HG03442 (cell line): ENCODE measurements at regions not wholly inside any gene's neighbourhood (a gene's known extent, or its start where the extent isn't known, plus 50 kb on each side); places are given as distances from the start of the nearest gene placed in this dataset.

Experiments
- ATAC-seq: cut with Tn5 transposase; IDR thresholded peaks from one replicate; pipeline ENCODE4 v1.9.1; 2021; ENCODE audit warnings: mild to moderate bottlenecking, moderate library complexity; ENCODE audit not compliant: unreplicated experiment

DNA sequence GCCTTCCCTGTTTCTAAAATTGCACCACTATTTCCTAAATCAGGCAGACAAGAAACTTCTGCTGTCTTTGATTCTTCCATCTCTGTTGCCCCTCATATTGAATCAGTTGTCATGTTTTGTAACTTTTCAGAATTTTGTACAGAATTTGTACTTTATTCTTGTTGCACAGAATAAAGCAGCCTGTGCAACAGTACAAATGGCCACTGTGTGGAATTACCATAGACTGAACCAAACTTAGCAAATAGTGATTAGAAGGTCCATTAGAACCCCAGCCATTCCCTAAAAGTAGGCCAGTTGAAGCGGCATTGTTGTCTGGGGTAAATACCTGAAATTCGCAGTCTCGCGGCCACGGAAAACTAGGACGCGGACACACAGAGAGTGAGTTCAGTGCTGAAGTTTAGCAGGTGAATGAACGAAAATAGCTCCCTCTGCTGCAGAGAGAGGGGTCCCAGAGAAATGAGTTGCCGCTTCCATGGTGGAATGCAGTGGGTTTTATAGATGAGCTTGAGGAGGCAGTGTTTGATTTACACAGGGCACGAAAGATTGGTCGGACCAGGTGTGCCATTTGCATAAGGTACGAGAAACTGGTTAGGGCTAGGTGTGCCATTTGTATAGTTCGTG is 71.8 kb downstream of the C4orf33 start:
- ATAC-seq: no peak

DNA sequence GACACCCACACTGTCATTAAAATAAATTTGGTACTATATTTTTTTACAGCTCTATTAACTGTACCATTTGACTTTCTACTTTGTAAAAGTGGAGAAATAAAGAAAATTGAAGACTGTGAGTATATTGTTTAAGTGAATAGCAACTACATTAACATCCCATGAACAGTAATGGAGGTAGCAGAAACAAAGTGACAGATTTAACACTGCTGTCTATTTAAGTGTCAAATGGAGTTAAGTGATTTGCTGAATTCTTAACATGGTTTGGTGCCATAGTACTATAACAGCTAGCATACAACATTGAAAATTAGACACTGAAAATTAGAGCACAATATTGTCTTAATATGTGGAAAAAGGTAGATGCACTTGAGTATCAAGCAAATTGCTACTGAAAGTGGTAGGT is 76.2 kb downstream of the C4orf33 start:
- ATAC-seq: no peak

DNA sequence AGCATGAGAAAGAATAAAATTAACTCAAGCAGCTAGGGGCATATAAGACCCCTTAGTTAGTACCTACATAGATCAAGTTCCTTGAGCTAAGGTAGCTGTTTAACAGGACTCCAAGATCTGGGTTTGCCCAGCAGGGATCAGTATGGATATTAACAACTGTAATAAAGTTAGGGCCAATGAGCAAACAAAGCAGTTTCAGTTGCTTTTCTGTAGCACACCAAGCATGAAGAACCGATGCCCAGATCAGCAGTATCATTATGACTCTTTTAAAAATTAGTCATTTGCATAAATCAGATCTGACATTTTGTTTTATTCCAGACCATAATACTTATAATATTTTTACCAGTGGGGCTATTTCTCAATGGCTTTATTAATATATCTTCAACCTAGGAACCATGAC is 80.9 kb downstream of the C4orf33 start:
- no peak for ATAC-seq

DNA sequence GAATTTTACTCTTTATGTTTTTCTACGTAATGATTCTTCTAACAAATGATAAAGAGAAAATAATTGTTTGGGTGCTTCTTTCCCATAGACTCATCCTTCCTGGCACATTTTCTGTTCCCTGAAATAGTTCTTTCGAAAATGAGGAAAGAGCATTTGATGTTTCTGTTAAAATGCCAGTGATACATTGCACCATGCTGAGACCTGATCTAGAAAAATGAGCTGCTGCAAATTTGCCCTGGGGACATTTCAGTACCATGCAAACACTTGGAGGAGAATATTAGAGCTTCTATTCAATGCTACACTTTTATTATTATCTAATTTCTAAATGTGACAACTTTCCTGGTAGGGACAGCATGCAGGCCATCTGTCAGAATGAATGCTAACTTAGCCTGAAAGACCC is 83.3 kb downstream of the C4orf33 start:
- no peak for ATAC-seq

DNA sequence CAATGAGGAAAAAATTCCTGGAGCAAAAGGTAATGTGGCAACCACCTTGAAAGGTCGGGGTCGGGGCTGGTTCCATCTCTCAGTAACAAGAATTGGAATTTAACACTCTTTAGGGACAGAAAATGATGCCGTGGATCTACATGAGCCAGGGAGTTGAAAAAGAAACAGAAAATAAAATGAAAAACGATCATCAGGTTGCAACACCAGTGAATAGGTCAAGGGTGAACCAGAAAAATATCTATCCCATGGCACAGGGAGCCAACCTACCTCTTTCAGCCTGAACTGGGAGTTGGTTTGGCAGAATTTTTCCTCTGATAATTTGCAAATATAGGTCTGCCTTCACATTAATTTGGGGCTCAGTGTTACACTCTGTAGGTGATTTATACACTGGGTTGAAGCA is 93.7 kb downstream of the C4orf33 start:
- no peak for ATAC-seq

- ATAC-seq: no peak
Observed at GRCh38 chr4:129193357-129194100, 97.6 kb downstream of the C4orf33 start.

DNA sequence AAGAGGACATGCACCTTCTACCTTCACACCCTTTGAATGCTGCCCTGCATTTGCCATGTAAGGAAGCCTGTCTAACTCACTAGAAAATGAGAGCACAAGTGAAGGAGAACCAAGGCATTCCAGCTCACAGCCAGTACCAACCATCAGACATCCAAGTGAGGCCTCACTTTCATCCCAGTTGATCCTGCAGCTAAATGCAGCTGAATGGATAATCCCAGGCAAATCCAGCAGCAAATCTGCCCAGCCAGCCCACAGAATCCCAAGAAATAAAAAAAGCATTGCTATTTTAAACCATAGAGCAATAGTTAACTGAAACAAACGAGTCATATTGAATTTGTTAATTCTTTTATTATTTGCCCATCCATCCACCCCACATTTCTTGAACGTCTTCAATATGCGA is 112.5 kb downstream of the C4orf33 start:
- no peak for ATAC-seq

DNA sequence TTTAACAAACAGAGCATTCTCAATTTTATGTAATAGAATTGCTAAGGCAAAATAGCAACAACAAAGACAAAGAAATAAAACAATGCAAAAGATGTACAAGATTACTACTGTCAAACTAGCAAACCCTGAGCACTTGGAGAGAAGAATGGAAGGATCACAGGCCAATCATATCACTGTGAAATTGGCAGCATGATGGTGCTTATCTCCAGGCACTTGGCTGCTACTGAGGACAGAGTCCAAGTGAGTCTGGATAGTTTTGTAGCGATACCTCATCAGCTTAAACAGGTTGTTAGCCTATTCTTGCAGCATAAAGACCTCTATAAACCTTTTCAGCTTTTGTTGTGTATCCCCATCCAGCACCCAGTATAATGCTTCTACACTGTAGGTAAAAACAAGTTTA is 117.7 kb downstream of the C4orf33 start:
- ATAC-seq: no peak

DNA sequence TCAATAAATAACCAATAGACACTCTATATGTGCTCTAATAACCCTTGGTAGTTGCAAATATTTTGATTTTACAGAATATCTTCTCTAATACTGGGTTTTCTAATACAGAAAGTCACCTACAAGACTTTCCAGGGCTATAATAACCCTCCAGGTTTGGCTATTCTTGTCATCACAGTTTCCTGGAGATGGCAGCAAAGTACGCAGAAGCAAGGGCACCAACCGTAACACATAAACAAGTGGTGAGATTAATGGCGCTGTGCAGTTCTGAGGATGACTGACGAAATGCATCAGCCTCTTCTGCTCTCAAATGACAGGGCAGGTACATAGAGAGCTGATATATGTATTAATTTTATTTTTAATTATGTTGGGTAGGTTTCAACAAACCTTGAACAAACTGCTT is 122.4 kb downstream of the C4orf33 start:
- ATAC-seq: peak; percentile 50

DNA sequence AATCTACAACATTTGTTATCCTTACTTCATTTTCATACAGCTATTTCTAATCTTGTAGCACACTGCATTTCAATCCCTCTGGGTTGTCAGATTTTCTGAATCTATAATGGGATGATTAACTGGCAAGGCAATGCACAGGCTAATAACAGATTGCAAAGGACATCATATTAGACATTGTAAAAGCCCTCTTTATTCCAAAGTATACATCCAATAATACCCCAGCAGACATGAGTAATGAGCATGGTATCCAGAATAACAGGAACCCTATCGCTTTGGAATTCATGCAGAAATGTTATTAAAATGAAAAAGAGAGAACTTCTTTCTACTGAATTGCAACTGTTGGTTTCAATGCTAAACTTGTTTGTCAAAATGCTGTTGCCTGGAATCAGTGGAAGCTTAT is 122.9 kb downstream of the C4orf33 start:
- no peak for ATAC-seq

- ATAC-seq: no peak
Observed at GRCh38 chr4:129220254-129220653, 124.3 kb downstream of the C4orf33 start.

GRCh38 chr4:129223945-129224344 is 128.0 kb downstream of the C4orf33 start:
- no peak for ATAC-seq

DNA sequence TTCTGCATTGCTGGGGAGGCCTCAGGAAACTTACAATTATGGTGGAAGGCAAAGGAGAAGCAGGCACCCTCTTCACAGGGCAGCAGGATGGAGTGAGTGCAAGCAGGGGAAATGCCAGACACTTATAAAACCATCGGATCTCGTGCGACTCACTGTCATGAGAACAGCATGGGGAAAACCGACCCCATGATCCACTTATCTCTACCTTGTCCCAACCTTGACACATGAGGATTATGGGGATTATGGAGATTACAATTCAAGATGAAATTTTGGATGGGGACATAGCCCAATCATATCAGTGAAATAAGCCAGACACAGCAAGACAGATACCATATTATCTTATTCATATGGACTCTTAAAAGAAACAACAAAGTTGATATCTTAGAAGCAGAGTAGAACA is 134.9 kb downstream of the C4orf33 start:
- no peak for ATAC-seq

DNA sequence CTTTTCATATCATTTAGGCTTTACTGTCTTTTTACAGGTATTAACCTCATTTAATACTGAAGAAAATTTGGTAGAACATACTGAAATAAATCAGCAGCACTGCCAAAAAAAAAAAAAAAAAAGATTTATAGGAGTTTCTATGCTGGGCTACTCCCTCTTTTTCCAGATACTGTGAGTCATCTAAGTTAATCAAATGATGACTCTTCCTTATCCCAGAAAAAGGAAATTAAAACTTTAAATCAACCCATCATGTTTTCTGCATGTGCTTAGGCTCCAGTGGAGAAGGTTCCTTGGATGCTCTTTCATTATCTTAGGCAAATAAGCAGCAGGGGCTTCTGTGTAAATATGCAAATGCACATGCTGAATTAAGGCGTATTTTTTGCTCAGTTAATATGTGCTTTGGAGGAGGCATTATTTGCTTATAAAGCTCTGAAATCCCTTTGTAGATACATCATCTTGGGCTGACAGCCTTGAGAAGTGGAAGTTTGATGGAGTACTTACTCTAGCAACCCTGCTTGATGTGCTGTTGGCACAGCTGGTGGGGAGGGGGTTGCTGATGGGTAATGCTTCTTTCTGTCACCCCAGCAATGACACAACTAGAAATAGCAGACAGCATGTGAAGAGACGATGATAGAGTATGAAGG is 136.1 kb downstream of the C4orf33 start:
- ATAC-seq: no peak

DNA sequence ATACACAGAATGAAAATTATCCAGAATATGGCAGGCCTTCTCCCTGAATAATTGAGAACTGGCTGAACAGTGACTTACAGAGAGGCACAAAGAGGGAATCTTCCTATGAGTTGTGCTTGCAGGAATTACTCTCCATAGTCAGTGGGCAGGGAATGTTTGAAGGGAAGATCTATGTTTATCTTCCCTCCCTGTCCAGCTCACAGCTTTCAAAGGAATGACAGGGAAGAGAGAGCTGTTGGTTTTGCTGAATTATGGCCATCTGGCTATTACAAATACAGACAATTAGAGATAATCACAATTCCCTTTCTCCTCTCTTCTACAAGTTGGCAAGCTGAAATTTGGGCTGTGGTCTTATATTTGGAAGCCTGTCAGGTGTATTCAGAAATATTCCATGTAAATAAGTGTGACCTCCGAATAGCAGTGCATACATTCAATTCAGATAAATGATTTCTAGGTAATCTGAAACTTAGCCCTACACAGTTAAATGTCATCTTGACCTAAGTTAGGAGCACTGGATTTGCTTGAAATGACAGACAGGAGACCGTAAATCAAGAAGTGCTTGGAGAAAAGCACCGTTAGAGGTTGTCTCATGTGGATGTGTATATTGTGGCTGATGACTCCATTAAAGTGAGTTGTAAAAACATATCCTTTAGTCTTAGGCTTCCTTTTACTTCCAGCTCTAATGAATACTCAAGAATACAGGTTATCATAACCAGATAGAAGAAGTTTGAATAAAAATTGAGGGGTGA is 136.8 kb downstream of the C4orf33 start:
- no peak for ATAC-seq

- ATAC-seq: no peak
Observed at GRCh38 chr4:129233691-129234090, 137.7 kb downstream of the C4orf33 start.

DNA sequence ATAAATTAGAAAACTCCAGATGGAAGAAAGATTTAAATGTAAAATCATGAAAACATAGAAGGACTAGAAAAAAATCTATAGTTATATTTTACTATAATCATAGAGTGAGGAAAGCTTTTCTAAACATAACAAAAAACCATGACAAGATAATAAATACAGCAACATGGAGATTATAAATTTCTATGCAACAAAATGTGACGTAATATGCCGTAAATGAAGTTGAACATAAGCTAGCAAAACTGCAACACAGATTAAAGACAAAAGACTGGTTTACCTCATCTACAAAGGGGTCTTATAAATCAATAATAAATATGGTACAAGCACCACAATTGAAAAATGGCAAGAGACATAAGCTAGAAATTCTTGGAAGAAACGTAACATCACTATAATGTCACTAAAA is 140.4 kb downstream of the C4orf33 start:
- no peak for ATAC-seq

- no peak for ATAC-seq
Observed at GRCh38 chr4:129239088-129239487, 143.1 kb downstream of the C4orf33 start.

DNA sequence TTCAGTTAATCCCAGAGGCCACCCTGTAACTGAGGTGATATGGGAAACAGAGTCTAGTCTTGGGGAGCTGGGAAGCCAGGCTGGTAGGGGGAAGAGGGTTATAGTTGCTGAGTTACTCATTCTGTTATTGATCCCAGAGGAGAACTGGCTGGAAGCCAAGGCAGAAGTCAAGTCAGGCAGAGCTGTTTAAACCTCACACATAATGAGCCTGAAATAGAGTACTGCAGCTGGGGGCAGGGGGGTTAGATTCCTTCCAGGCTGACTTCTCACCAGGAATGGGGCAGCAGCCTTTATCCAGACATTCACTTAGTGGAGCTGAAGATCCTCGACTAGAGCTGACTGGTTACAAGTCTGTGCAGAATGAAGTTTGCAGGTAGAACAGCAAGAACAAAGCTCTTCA is 144.9 kb downstream of the C4orf33 start:
- ATAC-seq: no peak

DNA sequence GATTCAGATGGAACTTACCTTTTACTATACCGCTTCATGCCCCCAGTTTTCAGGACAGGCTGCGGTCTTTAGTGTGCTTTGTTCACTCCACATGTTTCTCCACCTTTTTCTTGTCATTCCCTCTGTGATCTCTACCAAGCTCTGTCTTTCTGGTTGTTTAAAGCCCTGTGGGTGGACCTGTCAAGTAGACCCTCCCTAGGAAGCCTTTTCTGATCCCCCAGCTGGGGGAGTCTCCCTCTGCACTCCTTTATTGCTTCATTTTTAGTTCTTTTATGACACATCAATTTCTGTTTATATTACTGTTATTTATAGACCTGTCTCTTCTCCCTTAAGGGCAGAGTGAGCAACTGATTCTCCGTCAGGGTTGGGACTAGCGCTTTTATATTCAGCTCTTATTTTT is 150.2 kb downstream of the C4orf33 start:
- no peak for ATAC-seq

- ATAC-seq: no peak
Observed at GRCh38 chr4:129246910-129247461, 151.0 kb downstream of the C4orf33 start.
